NCI-H146 treated with DMSO at 0.1 percent for 48 hours (cell line): ENCODE measurements at regions not wholly inside any gene's neighbourhood (a gene's known extent, or its start where the extent isn't known, plus 50 kb on each side); places are given as distances from the start of the nearest gene placed in this dataset.

Source experiments
- DNase-seq: peaks from one replicate; lab custom pipeline; 2025; ENCODE audit not compliant: unreplicated experiment; lab: John Stamatoyannopoulos, UW

DNA sequence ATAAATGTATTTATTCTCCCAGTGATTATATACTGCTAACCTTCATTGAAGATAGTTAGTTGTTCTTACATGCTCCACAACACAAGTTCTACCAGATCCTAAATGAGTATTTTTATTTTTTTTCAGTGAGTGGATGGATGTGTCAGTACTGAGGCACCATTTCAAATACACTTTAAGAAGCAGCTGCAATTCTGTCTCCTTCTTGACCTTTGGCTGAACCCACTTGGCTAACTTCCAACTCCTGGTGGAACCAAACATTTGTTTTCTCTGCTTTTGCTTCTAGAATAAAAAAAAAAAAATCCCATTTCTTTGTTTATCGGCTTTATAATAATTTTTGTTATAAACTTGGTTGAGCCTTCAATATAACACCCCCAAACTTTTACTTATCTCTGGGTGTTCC is 458.3 kb upstream of the MAP3K7 start:
- DNase-seq: no peak

DNA sequence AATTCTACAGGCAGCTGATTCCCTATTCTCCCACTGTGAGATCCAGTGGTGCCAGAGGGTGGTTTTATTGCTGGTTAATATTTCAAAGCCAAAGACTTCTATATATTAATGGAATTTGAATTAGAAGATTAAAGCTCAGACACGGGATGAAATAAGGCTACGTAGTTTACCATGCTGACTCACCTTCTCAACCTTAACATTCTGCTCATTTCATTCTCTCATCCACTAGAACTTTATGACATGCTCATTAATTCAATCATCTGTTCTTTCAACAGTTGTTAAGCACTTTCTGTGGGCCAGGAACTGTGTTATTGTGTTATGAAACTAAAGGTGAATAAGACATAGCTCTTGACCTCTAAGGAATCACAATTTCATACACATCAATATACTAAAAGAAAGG is 456.9 kb upstream of the MAP3K7 start:
- no peak for DNase-seq

DNA sequence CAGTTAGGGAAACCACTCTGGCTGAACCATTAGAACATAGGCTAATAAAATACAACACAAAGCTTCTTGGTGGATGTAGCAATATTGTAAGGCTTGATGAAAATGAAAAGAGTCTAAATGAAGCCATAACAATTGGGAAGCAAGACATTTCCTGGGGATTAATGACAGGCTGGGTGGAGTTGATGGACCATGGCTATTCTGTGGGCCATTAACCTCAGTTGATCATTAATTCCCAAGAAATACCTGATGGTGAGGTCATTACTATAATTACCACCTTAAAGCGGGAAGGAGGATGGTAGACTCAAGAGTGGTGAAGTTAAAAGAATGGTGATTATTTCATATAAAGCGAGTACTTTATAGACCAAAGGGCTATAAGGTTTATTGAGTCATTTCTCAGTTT is 455.8 kb upstream of the MAP3K7 start:
- no peak for DNase-seq

- DNase-seq: no peak
Measured at GRCh38 chr6:91033964-91034363, 447.1 kb upstream of the MAP3K7 start.

- no peak for DNase-seq
Measured at GRCh38 chr6:91031581-91031980, 444.7 kb upstream of the MAP3K7 start.

- DNase-seq: no peak
Measured at GRCh38 chr6:91029211-91029610, 442.3 kb upstream of the MAP3K7 start.

DNA sequence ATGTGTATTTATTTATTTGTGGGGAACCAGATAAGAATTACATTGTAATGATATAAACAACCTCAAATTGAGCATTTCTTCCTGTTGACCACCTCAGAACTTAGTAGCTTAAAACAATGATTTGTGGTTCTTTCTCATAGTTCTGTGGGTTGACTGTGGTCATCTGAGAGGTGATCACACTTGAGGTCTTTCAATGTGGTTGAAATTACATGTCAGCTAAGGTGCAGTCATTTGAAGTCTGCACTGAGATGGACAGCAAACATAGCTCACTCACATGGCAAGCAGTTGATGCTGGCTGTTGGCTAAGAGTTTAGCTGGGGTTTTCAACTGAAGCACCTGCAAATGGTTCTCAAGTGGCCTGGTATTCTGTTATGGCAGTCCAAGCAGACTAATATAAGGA is 436.7 kb upstream of the MAP3K7 start:
- DNase-seq: no peak

- no peak for DNase-seq
Measured at GRCh38 chr6:91020744-91021143, 433.9 kb upstream of the MAP3K7 start.

DNA sequence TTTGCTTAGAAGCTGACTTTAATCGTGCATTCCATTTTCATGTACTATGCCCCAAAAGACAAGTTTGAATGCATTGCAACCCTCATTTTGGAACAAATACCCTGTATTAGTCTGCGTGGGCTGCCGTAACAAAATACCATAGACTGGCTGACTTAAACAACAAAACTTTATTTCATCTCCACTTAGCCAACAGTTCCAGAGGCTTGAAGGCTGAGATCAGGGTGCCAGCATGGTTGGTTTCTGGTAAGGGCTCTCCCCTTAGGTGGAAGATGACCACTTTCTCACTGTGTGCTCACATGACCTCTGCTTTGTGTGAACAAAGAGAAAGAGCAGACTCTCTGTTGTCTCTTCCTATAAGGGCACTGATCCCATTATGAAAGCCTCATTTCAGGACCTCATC is 431.7 kb upstream of the MAP3K7 start:
- DNase-seq: no peak

- DNase-seq: no peak
Measured at GRCh38 chr6:91013511-91013910, 426.6 kb upstream of the MAP3K7 start.

DNA sequence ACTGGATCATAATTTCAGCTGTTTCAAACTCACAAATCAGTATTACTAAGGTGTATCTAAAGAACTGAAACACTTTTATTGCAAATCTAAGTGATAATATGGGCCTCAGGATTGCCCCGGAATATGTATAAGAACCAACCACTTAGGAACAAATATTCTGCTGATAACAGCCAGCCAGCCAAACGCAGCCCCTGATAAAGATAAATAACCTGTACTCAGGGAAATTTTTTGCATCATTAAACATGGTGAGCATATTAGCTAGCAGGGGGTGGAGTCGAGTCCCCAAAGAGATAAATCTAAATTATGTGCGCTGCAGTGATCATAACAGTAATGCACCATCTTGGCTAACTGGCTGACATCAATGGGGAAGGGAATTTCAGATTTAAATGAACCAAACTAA is 410.2 kb upstream of the MAP3K7 start:
- DNase-seq: no peak

DNA sequence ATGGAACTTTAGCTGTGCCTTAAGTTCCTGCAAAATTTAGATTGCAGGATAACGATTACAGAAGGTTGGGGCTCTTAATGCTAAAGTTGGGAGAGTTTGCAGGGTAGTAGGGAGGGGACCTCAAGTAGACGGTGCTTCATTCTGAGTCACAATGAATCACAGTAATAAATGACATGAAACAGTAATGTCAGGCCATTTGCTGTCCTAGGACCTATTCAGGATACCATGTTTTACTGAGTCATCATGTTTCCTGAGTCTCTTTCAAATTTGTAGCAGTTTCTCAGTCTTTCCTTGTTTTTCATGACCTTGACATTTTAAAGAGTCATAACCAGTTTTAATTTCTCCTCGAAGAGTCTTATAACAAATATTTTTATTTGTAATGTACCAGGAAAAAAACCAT is 406.9 kb upstream of the MAP3K7 start:
- no peak for DNase-seq

DNA sequence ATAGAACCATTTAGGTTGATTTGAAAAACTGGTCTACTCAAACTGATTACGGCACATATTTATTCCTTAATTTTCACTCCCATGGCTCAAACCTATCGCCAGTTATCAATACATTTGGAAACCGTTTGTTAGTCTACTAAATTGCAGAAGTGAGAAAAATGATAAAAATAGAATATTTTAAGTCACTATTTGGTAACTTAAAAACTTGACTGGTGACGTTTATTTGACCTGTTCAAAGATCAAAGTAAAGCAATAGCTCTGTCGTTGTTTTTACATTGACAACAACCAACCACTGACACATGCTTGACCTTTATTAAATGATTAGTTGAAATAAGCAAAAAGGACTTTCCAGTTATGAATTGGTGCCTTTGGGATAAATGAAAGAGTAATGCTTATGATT is 402.9 kb upstream of the MAP3K7 start:
- no peak for DNase-seq

DNA sequence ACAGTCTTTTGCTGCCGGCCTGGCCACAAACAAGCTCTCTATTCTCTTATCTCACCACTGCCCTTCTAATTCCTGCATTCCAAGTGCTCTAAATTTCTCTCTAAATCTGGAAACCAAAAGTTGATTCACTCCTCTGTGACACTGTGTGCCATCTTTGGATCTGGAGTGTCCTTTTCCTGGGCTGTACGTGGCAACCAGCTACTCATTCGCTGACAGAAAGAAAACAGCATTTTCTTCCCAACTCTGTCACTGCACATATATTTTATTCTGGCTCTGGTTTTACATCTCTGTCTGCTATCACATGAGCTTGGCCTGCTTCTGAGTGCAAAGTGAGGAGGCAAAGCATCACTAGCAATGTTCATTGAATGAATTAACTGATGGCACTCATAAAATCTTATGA is 397.2 kb upstream of the MAP3K7 start:
- no peak for DNase-seq

DNA sequence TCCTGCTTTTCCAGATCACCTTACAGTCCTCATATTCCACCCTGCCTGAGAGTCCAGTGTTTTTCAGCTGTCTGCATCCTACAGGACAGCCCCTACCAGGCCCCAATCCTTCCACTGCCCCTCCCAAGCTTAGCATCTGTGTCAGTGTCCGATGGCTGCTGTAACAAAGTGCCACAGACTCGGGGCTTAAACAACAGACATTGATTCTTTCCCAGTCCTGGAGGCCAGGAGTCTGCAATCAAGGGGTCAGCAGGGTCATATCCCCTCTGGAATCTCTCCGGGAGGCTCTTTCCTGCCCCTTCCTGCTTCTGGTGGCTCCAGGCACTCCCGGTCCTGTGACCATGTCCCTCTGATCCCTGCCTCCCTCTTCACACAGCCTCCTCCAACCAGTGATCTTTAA is 396.6 kb upstream of the MAP3K7 start:
- DNase-seq: no peak

- no peak for DNase-seq
Measured at GRCh38 chr6:90982581-90982980, 395.7 kb upstream of the MAP3K7 start.

- DNase-seq: no peak
Measured at GRCh38 chr6:90982051-90982450, 395.2 kb upstream of the MAP3K7 start.

GRCh38 chr6:90978046-90978445 is 391.2 kb upstream of the MAP3K7 start:
- no peak for DNase-seq

GRCh38 chr6:90977513-90977912 is 390.6 kb upstream of the MAP3K7 start:
- no peak for DNase-seq

DNA sequence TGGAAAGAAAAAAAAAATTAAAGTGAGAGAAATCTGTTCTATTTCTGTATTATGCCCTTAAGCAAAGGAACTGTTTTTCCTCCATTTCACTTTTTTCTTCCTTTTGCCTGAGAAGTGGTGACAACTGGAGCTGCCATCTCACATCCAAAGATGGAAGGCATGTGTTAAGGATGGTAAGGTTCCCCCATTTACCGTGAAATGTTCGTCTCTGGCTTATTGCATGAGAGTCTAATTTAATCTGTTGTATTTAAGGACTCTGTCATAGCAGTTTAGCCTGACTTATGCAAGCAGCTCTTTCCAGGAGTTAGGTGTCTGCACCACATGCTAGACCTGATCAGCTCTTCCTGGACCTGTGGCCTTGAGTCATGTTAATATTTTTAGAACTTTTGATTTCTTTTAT is 389.5 kb upstream of the MAP3K7 start:
- no peak for DNase-seq

DNA sequence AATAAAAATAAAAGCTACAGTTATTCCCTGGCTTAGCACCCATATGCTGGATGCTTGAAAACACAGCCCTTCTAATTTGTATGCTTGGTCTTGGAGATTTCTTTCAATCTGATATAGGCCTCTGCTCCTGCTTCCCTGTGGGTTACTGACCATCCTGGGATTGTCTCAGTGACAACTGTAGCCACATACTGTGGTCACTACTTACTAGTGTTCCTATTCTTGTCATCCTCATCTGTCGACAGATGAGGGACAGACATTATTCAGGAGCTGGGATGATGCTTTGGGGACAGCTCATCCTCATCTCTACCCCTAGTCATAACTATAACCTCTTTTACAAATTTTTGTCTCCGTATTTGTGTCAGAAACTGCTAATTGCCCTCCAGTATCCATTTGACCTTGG is 388.9 kb upstream of the MAP3K7 start:
- DNase-seq: no peak

GRCh38 chr6:90973188-90973587 is 386.3 kb upstream of the MAP3K7 start:
- no peak for DNase-seq

DNA sequence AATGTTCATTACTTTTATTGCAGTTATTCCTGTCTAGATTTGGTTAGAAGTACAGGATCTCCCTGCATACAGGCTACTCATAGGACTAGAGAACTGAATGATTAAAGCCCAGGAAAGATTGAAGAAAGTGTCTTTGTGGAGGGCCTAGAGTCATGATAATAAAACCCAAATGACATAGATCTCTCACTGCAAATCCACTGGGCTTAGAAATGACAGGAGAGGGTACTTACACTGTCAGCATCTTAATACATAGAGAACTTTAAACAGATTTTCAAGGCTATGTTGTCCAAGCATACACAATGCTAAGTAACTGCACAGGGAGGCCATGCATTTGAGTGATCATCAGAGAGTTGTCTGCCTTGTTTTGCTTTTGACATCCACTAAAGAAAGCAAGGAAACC is 383.8 kb upstream of the MAP3K7 start:
- DNase-seq: no peak

DNA sequence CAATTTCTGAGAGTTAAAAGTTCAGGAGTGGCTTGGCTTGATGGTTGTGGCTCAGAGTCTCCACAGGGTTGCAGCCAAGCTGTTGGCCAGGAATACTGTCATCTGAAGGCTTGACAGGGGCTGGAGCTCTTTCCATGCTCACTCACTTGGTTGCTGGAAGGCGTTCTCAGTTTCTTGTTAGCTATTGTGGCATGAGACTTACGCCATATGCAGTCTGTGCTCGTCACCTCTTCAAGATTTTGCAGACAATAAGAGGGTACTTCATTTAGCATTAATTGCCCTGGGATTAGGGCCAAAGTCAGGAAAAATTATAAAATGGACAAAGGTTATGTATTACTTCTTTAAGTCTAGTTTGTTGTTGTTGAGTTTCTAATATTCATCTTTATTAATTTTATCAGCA is 380.6 kb upstream of the MAP3K7 start:
- DNase-seq: no peak
